Islet of Langerhans (tissue), 1 donor: ENCODE measurements at regions not wholly inside any gene's neighbourhood (a gene's known extent, or its start where the extent isn't known, plus 50 kb on each side); places are given as distances from the start of the nearest gene placed in this dataset.
A peak's percentile ranks its signal among the peaks of the same experiment; 100 is the strongest.
"Not testable (repeated sequence)": the region's sequence is repeated elsewhere in the genome, so short reads cannot be mapped to it uniquely, and the experiment has no call there.

Experiments used
- FAIRE-seq: peaks from one replicate; lab custom pipeline; 2011; peaks lifted over from hg19 to GRCh38; lab: Jason Lieb, UNC

DNA sequence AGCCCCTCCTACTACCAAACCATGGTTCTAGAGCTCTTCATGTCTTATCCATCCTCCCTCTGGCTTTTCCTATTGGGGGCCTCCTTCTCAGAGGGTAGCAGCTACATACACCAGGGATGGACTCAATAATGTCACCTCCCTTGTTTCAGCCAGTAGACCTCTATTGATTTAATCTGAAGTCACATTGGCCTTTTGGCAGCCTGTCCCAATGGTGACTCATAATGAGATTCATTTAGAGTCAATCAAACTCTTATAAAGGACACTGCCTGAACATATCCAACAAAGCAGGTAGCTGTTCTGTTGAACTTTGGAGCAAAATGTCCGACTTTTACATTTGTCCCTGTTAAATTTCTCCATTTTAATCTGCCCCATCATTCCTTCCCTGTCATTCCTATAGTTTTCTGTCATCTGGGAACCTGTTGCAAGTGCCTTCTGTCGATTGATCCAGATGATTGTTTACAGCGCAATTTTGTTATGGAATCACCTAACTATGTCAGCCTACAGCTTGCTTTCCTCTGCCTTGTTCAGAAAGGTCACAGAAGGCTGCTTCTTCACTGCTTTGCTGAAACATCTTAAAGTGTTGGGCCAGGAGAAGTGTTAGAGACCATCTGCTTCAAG is 105.9 kb downstream of the ETS2 start:
- FAIRE-seq = no peak

DNA sequence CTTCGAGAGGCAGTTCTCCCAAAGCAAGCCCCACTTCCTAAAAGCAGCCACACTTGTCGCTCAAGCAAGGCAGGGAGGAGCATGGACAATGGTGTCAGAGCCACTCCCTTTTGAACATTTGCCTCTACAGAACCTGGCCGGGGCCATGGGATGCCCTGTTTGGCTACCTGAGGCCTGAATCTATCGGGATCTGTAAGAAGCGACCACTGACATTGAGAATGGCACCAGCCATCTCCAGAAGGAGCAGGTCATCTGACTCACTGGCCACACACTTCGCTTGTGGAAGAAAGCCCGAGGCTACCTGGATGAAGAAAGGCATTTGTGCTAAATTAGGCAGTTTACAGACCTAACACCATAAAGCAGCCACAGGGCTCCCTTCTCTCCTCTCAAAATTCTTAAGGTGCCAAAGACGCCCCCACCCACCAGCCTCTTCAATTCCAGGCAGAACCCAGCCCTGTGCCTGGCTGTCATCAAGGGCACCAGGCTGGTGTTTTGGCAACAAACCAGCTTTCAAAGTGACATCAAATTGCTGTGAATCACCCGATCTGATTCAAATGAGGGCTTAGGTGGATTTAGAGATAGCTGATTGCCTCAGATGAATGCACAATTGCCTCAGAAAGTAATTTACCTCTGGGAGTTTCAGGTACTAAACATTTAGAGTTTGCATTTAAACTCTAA is 104.8 kb downstream of the ETS2 start:
- FAIRE-seq = no peak

DNA sequence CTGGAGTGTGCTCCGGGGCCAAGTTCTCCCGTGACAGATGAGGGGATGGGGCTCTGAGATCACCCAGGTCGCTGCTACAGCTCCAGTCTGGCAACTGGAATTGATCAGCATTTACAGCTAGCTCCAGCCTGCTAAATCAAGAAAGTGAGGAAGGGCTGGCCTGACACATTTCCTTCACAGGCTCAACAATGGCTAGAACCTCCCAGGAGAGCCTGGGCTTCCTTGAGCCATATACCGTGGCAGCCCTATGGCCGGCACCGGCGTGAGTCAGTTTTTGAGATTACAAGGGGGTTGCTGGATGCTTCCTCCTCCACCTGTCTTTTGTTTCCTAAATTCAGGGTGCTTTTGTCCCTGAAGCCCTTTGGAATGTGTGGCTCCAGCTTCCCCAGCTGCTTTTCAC is 104.2 kb downstream of the ETS2 start:
- no peak for FAIRE-seq

DNA sequence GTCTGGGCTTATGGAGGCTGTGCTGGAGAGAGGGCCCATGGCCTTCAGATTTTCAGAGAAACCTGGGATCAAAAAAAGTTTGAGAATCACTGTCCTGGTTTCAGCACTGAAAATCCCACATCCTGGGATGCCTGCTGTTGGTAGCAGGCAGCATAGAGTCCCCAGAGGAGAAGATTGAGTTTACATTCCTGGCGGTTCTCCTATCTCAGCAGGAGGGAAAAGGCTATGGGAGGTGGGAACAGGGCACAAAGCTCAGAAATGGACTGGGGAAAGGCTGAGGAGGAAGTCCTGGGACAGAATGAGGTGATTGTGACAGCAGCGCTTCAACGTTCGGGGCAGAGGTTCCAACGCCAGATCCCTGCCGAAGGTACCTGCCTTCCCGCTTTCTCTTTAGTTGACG is 103.4 kb downstream of the ETS2 start:
- no peak for FAIRE-seq

DNA sequence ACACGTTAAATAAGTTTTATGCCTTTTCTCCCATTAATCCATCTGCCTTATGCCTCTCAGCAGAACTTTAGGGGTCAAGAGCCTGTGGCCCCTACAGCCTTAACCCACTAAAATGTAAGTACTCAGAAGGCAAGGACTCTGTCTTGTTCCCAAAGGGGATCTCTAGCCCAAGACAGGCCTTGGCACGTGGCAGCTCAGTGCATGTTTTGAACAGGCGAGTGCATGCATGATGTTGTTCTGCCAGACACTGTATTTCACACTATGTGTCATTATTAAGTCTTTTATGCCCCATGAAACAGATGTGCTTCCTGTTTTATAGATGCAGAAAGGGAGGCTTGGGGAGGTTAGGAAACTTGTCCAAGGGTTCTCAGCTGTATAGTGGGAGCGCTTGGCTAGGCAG is 102.8 kb downstream of the ETS2 start:
- FAIRE-seq = no peak

DNA sequence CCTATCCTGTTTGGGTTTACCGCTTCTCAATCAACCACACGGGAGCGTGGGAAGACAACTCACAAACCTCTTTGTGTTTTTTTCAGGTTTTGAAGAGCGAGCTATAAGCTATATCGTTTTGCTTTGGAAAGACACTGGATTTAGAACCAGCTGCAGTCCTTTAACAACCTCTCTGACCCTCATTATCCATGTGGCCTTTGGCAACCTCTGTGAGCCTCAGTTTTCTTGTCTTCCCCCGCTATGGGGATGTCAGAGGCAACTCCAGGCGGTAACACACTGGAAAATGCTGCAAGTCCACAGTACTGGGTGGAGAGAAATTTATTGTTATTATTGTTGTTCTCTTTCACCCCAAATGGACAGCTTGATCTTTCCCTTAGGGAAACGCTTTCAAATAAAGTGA is 100.0 kb downstream of the ETS2 start:
- FAIRE-seq = no peak

DNA sequence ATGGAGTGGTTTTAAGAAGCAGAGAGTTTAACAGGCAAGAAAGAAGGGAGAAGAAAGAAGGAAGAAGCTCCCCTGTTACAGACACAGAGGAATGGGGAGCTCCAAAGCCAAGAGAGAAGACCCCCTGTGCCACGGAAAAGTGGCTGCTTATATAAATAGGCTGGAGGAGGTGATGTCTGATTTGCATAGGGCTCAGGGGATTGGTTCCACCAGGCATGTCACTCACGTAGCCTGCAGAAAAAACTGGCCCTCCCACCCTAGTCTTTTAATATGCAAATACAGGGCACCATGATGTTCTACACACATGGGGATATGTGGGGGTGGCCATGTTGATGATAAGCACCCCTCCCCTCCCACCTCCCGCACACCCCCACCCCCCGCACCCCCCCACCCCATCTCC is 99.6 kb downstream of the ETS2 start:
- FAIRE-seq = no peak

DNA sequence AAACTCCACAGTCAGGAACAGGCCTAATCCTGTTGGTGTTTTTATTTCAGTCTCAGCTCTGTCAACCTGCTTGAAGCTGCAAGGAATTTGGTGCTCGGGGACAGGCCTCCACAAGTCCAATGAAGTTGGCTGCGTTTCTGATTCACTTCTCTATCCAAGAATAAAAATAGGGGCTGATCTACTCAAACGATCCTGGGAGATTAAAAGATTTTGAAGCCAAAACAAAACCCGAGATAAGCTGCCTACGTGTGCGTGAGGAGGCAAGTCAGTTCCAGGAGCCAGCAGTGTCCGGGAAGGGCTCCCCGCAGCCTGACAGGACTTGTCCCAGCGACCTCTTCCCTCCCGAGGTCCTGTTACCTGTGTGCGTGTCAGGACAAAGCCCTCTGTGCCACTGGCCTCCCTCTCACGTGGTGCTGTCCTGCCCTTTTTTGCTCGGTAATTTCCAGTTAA is 98.0 kb downstream of the ETS2 start:
- no peak for FAIRE-seq

DNA sequence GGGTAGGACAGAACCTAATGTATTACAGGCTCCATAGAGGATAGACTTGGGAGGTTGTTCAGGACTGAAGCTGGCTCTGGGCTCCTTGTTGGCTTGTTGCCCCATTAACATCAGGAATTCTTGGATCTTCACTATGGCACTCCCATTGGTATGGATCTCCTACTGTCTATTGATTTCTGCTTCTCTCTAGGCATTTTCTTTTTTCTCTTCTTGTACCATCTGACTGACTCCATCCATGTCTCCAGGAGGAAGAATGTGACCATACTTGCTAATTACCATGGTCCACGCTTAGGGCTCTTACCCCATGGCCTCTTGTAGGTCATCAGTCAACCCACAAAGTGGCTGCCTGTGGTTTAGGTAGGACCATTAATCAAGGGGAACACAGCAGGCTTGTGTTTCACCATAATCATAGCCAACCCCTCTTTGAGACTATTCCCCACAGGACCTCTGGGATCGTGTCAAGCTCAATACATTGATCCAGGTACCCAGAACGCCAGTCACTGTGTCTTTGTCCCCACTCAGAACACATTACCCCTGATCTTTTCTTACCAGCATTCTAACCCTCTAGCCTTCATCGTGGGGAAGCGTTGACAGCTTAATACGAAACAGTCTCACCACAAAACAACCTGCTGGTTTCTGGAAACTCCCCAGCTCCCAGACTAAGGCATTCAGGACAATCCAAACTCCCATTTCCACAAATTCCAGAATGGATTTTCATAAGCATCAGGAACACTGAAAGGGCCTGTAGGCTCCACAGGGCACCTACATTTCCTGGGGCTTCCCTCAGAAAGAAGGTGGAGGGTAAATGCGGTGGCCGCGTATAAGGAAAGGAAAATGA is 97.1 kb downstream of the ETS2 start:
- FAIRE-seq = no peak

DNA sequence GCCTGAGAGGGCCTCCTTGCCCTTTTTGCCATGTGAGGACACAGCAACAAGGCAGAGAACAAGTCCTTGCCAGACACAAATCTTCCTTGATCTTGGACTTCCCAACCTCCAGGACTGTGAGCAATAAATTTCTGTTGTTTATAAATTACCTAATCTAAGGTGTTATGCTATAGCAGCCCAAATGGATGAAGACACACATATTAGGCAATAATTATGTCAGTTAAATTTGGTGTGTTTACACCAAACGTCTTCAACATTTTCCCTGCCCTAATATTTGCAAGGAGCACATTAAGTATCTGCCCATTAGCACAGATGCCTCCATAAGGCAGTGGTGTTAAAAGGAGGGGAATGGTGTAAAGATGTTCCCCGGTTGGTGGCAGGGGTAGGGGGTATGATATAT is 94.8 kb downstream of the ETS2 start:
- no peak for FAIRE-seq

DNA sequence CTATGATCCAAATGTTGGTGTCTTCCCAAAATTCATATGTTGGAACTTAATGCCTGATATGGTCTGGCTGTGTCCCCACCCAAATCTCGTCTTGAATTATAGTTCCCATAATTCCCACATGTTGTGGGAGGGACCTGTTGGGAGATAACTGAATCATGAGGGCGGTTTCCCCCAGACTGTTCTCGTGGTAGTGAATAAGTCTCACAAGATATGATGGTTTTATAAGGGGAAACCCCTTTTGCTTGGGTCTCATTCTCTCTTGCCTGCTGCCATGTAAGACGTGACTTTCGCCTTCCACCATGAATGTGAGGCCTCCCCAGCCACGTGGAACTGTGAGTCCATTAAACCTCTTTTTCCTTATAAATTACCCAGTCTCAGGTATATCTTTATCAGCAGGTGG is 94.3 kb downstream of the ETS2 start:
- not testable (repeated sequence) for FAIRE-seq

DNA sequence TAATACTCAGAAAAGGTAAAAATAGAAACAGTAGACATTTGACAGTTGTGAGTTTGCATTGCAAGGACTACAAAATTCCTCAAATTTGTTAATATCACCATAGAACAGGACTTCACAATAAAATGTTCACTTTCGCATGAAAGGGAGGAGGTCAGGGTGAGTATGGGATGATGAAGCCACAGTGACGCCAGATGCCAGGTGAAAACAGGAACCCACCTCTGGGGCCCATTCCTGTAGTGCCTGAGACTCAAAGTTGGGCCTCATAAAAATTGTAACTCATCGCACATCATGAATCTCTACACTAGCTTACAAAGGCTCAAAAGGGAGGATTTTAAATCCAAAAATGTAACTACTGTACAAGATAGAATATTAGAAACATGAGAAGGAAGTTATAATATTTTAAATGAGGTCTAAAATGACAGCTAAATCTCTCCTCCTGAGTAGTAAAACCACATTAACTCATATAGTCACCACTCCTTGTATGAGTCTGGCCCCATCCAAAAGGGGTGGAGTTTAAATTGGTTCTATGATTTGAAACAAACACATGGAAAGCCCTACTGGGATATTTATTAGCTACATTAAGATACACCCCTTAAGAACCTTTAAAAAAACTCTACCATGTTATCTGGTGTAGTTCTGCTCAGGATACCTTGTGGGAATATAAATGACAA is 93.7 kb downstream of the ETS2 start:
- FAIRE-seq = no peak

DNA sequence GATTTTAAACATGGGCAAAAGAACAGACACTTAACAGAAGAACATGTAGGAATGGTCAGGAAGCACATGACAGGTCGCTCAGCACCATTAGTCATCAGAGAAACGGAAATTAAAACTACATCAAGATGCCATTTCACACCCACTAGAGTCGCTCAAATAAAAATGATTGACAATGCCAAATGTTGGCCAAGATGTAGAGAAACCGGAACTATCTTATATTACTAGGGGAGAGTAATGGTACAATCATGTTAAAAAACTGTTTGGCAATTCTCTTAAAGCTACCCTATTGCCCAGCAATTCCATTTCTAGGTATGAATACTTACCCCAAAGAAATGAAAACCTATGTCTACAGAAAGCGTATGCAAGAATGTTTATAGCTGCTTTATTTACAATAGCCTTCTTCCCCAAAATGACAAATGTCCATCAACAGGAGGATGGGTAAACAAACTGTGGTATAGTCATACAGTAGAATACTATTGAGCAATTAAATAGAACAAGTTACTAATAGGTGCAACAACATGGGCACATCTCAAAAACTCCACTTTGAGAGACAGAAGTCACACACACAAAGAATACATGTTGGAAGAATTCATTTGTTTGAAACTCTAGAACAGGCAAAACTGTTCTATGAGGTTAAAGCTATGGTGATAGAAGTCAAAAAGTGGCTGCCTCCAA is 92.8 kb downstream of the ETS2 start:
- no peak for FAIRE-seq

DNA sequence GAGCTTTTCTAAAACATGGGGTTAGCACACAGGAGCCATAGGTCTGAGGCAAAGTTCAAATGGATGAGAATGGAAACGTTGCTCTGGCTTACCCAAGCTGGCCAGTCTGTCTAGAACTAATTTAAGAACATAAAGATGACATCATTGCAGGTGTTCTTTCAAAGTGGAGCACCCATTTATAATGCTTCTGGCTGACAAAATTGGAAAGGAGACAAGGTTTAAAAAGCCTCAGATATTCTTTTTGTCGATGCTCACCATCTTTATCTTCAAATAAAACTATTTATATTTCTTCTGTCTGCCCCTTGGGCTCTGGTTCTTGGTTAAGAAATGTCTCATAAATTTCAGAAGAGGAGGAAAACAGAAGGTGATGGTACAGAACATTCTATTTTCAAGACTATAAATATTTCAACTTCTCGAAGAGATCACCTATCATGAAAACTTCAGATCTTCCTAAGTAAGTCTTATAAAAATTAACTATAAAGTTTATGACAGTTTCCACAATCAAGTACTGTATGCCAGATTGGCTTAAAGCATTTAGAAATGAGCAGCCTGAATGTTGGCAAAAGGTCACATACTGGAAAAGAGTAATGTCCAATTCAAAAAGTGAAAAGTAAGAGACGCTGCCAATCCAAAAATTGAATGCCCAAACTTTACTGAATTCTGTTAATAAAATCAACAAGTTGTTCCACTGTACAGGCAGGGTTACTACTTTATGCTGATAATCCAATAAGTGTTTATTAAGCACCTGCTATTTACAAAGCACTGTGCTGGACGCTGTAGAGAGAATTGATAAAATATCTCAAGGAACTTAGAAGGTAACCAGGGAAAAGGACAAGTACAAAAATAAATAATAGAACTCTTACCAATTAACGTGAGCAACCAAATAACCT is 92.0 kb downstream of the ETS2 start:
- FAIRE-seq = peak; percentile 77

DNA sequence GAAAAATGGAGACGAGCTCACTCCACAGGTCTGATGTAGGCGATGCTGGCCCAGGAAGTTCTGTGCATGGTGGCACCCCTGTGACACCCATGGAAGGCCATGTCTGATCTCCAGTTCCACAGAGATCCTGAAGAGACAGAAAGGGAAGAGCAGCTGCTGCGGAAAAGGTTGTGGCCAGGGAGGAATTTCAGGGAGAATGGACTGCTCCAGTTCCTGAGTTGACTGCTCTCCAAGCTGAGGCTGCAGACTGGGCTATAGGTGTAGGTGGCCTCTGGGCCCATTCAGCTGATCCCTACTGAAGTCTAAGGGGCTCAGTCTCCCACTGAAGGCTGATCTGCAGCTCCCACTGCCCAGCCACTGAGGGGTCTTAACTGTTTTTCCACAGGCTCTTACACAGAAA is 89.2 kb downstream of the ETS2 start:
- FAIRE-seq = no peak

DNA sequence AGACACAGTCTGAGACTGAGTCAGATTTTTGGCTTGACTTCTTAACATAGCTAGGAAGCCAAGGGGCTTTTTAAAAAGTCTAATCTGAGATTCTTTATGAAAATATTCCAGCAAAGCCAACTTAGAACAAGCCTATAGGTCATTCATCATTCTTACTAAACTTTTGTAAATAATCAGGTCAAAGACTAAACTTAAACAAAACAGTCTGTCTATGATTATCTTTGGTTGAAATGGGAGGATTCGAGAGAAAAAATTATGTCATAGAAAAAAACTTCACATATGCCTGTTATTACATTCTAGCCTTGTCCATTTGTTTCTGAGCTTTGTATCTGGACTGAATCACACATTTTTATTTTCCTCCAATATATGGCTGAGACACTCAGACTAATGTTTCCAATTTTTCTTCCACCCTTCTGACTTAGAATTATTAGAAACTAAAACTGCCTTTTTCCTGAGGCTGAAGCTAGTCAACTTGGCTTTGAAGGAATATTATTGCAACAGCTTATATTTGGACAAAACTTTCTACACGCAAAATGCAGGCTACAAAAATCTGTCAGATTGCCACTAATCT is 83.3 kb downstream of the ETS2 start:
- no peak for FAIRE-seq

DNA sequence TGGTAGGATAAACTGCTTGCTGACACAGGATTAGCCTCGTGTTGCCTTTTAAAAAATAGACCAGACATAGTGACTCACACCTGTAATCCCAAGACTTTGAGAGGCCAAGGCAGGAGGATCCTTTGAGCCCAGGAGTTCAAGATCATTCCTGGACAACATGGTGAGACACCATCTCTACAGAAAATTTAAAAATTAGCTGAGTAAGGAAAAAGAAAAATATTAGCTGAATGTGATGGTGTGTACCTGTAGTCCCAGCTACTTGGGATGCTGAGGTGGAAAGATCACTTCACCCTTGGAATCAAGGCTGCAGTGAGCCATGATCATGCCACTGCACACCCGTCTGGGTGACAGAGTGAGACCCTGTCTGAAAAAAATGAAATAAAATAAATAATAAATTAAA is 82.0 kb downstream of the ETS2 start:
- FAIRE-seq = no peak

DNA sequence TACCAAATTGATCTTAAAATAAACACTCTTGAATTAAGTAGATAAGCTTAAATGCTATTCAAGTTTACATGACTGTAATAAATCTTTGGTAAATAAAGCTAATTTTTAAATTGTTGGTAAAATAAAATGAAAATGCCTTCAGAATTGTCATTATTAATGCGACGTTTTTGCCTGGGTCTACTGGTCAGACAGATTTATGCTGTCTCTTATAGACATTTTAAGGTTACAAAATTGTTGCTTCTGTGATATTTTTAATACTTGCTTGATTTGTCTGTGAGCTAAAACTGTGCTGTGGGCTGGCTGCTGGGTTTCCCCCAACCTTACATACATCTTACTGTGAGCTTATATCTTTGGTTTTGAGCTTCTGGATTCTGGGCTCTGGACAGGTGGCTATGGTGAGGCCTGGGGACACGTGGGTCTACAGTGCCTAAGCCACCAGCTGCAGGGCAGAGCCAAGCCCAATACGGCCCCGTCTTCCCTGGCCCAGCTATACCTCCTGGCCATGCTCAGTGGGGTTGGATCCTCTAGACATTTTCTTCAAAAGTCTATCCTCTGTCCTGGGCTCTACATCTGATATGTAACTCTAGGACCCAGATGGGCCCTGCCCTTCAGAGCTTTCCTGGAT is 81.4 kb downstream of the ETS2 start:
- no peak for FAIRE-seq

DNA sequence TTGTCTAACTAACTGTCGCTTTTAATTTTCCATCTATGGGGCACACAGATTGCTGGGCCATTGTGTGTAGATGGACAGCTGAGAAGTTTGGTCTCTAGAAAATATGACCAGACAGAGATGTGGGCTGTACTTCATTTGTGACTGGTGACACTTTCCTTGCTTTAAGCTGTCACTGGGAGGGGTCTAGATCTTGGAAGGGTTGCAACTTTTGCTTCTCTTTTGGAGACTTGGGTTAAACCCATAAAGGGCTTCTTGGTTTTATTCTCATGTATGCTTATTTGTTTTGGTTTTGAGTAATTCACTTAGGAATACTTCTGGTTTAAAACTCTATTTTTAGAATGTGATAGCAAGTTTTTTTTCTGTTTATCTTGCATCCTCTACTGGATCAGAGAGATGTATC is 80.2 kb downstream of the ETS2 start:
- FAIRE-seq = no peak

DNA sequence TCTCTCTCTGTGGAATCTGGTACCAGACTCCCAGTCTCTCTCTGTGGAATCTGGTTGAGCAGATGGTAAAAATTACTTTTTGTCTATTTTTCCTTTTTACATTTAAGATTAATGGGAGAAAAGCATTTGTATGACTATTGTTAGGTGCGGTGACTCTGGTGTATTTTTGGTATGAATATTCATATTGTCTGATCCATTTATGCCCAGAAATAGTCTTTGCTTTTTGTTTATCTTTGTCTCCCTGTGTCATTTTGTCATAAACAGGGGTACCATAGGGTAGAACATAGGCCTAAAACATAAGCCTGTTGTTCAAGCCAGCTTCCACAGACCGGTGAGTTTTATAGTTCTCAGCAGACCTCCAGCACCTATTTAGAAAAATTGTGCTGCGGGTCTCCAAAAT is 78.7 kb downstream of the ETS2 start:
- FAIRE-seq = no peak

DNA sequence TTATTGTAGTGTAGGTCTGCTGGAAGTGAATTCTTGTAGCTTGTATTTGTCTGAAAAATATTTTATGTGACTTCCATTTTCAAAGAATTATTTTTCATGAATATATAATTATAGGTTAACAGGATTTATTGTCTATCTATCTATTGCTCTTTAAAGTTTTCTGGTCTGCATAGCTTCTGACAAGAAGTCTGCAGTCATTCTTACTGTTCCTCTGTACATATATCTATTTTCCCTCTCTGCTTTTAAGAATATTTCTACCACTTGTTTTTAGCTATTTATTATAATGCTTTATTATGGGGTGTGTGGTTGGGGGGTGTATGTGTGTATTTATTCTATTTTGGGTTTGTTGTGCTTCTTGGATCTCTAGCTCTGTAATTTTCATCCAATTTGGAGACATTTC is 77.4 kb downstream of the ETS2 start:
- no peak for FAIRE-seq
